ENCODE measurements at regions not wholly inside any gene's neighbourhood (a gene's known extent, or its start where the extent isn't known, plus 50 kb on each side); places are given as distances from the start of the nearest gene placed in this dataset.

DNA sequence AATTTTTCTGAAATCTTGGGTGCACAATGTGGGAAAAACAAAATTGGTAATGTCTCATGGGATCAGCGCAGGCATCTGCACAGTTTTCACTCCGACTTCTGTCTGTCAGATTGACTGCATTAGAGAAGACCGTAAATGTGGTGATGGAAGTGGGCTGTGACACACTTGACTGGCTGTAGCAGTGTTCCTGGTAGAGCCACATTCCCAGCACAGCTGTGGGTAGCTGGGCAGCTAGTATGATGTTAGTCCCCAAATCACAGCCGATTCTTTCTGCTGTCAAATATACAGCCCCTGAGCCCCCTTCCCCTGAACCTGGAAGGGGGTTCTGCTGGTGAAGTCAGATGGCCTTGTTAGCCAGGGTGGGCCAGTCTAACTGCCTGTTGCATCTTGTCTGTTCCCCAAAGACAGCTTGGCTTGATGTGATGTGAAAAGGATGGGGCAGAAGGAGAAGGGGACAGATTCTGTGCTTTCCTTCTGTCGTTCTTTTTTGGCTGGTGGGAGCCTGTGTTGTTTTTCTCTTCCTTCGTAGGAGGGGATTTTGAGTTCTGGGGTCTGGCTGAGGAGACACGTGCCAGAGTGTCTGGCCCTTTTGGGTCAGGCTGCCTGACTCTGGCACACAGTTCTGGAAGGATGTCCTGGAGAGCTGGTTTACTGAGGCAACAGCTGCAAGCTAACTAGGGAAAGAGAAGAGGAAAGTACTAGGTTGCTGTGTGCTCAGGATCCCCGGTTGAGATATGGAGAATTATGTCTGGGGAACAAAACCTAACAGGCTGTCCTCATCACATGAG, 66.4 kb upstream of the SPRY4 start:
- TF ChIP-seq CTCF (IDR thresholded peaks at IDR 0.05; ENCODE audit: extremely low read depth in 1 of 2, insufficient read depth in 1 of 2, low read depth in 1 of 2, low read length in 2 of 2) (no peak), JUN (IDR thresholded peaks at IDR 0.05; ENCODE audit: borderline replicate concordance, insufficient read depth, insufficient read length, low read depth) (no peak), FOS (IDR thresholded peaks at IDR 0.05; ENCODE audit: borderline replicate concordance, insufficient read depth, low read length) (no peak), MAX (IDR thresholded peaks at IDR 0.05; ENCODE audit: insufficient read depth, insufficient read length) (no peak), POLR2A (IDR thresholded peaks at IDR 0.05; ENCODE audit: low read depth, low read length) (no peak), EZH2 (IDR thresholded peaks at IDR 0.05; ENCODE audit: borderline replicate concordance, low read depth, low read length, severe bottlenecking) (no peak), POLR2AphosphoS5 (IDR thresholded peaks at IDR 0.05; ENCODE audit: insufficient read depth, low read depth, low read length) (no peak), MYC (IDR thresholded peaks at IDR 0.05; ENCODE audit: low read depth, low read length) (no peak), GATA2 (IDR thresholded peaks at IDR 0.05; ENCODE audit: insufficient read depth, insufficient read length, low read depth, low read length) (no peak)
